NCI-H446 (cell line): ENCODE measurements at regions not wholly inside any gene's neighbourhood (a gene's known extent, or its start where the extent isn't known, plus 50 kb on each side); places are given as distances from the start of the nearest gene placed in this dataset.

Experiments
- DNase-seq, 2 experiments: peaks; one replicate each; lab custom pipeline; 2025; lab: John Stamatoyannopoulos, UW

GRCh38 chr18:76545433-76546087 lies 50.5 kb upstream of the ZNF516 start:
- no peak for DNase-seq

GRCh38 chr18:76544511-76545345 lies 49.7 kb upstream of the ZNF516 start:
- no peak for DNase-seq
